Bronchial epithelial cell (primary cell): ENCODE measurements at regions not wholly inside any gene's neighbourhood (a gene's known extent, or its start where the extent isn't known, plus 50 kb on each side); places are given as distances from the start of the nearest gene placed in this dataset.
"Not testable (repeated sequence)": the region's sequence is repeated elsewhere in the genome, so short reads cannot be mapped to it uniquely, and the experiment has no call there.

ENCODE experiments used
- DNase-seq: peaks from one replicate; pipeline ENCODE4 v3.0.0-alpha.2; 2010; ENCODE audit warnings: low read depth
- FAIRE-seq: peaks from 2 replicates; lab custom pipeline; 2011; peaks lifted over from hg19 to GRCh38; lab: Jason Lieb, UNC
- H3K27me3 ChIP-seq: 2 replicates; pipeline ENCODE4 v1.5.1; 2011; ENCODE audit warnings: low read length; ENCODE audit not compliant: control insufficient read depth, insufficient read depth
- H3K36me3 ChIP-seq: 2 replicates; pipeline ENCODE4 v1.5.1; 2011; ENCODE audit warnings: low read length; ENCODE audit not compliant: control insufficient read depth, insufficient read depth
- H3K4me3 ChIP-seq: 2 replicates; pipeline ENCODE4 v1.5.1; 2011; ENCODE audit warnings: mild to moderate bottlenecking, low read depth, low read length, control low read depth
- TF ChIP-seq, protein P1 (sequence below): IDR thresholded peaks from 2 replicates; pipeline ENCODE4 v1.5.1; 2011; ENCODE audit warnings: mild to moderate bottlenecking, moderate library complexity, low read length, control low read depth, inconsistent platforms; ENCODE audit not compliant: insufficient read depth, severe bottlenecking

DNA sequence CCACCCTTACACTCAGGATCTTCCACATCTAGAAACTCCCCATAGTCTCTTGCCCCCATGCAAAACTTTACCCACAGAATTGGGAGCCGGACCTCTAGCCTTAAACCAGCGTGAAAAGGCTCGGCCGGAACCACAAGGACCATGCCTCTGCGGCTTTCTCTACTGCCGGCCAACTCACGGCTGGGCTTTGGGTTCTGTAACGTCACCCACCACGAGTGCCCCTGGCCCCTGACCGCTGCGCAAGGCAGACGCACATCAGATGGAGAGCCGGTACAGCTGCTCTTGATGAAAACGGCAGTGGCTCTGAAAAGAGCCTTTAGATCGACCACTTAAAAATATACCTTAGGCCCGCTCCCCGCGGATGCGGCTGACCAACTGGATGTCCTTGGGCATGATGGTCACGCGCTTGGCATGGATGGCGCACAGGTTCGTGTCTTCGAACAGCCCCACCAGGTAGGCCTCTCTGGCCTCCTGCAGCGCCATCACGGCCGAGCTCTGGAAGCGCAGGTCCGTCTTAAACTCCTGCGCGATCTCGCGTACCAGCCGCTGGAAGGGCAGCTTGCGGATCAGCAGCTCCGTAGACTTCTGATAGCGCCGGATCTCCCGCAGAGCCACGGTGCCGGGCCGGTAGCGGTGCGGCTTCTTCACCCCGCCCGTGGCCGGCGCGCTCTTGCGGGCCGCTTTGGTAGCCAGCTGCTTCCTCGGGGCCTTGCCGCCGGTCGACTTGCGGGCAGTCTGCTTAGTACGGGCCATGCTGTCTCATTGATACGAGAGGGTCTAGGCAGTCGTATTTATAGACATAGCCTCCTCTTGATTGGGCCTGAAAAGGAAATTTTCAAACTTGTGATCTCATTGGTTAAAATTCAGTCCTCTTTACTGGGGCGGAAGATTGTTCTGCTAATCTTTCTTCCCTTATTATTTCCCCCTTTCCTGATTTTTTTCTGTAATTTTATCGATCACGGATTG is 66.3 kb downstream of the FAM72C start:
- H3K4me3 ChIP-seq, result peak overlapping the region; percentile 36
- FAIRE-seq, H3K36me3 ChIP-seq, H3K27me3 ChIP-seq: not testable (repeated sequence)
- TF ChIP-seq, protein P1, sequence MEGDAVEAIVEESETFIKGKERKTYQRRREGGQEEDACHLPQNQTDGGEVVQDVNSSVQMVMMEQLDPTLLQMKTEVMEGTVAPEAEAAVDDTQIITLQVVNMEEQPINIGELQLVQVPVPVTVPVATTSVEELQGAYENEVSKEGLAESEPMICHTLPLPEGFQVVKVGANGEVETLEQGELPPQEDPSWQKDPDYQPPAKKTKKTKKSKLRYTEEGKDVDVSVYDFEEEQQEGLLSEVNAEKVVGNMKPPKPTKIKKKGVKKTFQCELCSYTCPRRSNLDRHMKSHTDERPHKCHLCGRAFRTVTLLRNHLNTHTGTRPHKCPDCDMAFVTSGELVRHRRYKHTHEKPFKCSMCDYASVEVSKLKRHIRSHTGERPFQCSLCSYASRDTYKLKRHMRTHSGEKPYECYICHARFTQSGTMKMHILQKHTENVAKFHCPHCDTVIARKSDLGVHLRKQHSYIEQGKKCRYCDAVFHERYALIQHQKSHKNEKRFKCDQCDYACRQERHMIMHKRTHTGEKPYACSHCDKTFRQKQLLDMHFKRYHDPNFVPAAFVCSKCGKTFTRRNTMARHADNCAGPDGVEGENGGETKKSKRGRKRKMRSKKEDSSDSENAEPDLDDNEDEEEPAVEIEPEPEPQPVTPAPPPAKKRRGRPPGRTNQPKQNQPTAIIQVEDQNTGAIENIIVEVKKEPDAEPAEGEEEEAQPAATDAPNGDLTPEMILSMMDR, result peak; percentile 27
- peak; percentile 33 for DNase-seq

DNA sequence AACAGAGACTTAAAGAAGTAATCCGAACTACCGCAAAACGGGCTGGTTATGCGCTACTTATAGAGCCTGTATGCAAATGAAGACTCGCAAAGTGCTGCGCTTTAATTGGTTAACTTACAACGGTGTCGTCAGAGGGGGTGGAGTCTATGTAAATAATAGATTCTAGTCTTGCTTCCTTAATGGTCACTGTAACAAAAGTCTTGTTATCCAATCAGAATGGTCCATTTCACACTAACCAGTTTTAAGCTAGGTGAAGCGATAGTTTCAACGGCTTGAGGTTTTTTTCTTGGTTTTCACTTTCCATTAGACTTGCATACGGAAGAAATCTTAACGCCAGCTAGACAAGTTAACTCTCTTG is 67.2 kb downstream of the FAM72C start:
- not testable (repeated sequence) for DNase-seq, H3K27me3 ChIP-seq, FAIRE-seq, H3K36me3 ChIP-seq
- peak overlapping the region; percentile 33 for H3K4me3 ChIP-seq

DNA sequence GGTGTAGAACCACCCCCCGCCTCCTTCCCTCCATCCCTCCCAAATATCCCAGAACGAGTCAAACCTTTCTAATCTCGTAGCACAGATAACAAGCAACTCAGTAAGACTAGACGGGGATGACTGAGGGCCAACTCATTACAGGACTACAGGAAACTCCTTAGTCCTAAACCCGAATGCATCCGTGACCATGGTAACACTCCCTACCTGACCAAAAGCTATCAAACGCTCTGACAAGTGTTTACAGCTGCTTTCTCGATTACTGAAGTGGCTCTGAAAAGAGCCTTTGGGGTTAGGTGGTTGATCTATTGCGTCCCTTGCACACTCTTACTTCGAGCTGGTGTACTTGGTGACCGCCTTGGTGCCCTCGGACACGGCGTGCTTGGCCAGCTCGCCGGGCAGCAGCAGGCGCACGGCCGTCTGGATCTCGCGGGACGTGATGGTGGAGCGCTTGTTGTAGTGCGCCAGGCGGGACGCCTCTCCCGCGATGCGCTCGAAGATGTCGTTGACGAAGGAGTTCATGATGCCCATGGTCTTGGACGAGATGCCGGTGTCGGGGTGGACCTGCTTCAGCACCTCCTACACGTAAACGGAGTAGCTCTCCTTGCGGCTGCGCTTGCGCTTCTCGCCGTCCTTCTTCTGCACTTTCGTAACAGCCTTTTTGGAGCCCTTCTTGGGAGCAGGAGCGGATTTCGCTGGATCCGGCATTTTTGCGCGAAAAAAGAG is 67.7 kb downstream of the FAM72C start:
- not testable (repeated sequence) for H3K36me3 ChIP-seq, H3K27me3 ChIP-seq, FAIRE-seq
- peak; percentile 37 for DNase-seq
- H3K4me3 ChIP-seq, result peak overlapping the region; percentile 33

DNA sequence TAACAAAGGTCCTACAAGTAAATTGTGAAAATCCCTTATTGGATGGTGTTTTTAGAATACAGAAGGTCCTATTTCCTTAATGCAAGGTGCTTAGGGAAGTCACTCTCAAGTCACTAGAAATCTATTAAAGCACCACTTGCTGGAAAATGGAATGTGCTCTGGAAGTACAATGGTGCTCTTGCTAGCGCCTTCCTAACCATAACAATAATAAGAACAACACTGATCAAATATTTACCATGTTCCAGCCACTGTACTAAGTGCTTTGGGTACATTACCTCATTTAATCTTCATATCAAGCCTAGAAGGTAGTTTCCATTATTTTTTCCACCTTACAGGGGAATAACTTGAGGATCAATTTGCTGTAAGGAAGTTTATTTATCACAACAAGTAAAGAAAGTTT is 75.4 kb downstream of the FAM72C start:
- H3K36me3 ChIP-seq, H3K27me3 ChIP-seq, H3K4me3 ChIP-seq, DNase-seq, FAIRE-seq: not testable (repeated sequence)

DNA sequence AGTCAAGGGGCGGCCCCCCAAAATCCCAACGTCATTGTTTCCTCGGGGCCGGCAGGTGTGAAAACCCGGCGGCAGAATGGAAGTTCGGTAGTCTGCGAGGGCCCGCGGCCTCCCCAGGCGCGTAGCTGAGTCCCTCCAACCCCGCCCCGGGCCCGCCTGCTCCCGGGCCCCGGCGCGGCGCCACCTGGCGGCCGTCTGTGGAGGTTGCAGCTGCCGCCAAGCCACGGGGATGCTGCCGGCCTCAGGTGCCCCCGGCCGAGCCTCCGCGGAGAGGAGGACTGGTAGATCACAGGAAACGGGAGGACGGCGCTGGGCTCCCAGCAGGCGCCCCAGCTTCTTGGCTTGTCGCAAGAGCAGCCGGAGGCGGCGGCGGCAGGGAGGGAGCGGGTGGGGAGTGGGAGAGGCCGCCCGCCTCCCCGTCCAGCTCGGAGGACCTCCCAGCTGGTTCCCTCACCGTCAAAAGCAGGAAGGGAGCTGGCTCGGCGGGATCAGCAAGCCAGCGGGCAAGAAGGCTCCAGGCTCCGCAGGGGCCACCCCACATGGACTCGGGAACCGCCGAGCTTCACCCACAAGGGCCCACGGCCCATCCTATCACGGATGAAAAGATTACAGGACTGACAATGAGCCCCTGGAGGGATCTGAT is 86.7 kb downstream of the FAM72C start:
- peak overlapping the region; percentile 32 for H3K4me3 ChIP-seq
- H3K36me3 ChIP-seq, H3K27me3 ChIP-seq, FAIRE-seq: not testable (repeated sequence)
- DNase-seq, result peak; percentile 11
- TF ChIP-seq, protein P1, result peak; percentile 37

DNA sequence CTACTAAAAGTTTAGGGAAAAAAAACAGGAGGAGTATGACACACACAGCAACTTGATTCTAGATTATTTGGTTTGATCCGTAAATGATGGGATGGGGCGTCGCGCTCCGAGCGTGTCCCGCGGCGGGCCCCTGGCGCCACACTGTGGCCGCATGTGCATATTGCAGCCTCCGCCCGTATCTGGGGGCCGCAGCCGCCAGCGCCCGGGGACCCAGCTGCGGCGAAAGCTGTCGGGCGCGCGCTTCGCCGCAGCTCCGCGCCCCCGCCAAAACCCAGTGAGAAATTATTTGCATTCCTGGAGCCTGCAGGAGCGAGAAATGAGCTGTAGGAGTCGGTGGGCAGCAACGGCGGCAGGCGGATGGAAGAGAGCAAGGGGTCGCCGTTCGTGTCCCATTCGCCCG is 87.3 kb downstream of the FAM72C start:
- H3K27me3 ChIP-seq, H3K36me3 ChIP-seq, FAIRE-seq, DNase-seq: not testable (repeated sequence)
- peak overlapping the region; percentile 32 for H3K4me3 ChIP-seq

DNA sequence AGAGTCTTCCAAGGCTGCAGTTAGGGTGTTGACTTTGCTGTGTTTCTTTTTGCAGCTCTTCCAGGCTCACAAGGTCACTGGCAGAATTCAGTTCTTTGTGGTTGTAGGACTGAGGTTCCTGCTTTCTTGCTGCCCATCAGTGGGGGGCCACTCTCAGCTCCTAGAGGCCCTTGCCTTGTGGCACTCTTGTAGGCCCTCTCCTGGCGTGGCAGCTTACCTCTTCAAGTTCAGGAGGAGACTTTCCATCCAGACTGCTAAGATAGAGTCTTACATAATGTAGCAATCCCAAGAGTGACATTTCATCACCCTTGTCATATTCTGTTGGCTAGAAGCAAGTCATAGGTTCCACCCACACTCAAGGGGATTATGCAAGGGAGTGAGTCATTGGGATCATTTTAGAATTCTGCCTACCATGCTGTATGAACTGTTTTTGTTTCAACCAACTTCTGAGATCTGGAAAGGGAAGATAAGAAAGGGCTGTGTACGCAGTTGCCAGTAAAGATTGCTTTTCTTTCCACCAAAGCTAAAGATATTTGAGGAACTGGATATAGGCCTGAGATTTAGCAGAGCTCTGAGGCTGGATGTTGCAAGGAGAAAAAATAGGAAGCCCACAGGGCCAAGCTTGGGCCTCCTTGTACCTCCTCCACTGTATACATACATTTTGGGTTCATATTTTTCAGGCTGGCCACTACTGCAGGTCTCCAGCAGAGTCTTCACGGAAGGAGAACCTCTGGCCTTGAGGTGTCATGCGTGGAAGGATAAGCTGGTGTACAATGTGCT is 91.8 kb downstream of the FAM72C start:
- not testable (repeated sequence) for H3K27me3 ChIP-seq, H3K36me3 ChIP-seq, H3K4me3 ChIP-seq, DNase-seq, FAIRE-seq

DNA sequence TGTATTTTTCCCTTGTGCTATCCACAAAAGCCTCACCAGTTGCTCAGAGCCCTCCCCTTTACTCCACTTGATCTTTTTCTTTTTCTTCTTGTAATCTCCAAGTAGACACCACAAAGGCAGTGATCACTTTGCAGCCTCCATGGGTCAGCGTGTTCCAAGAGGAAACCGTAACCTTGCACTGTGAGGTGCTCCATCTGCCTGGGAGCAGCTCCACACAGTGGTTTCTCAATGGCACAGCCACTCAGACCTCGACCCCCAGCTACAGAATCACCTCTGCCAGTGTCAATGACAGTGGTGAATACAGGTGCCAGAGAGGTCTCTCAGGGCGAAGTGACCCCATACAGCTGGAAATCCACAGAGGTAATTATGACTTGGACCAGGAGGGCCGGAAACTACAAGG is 95.8 kb downstream of the FAM72C start:
- H3K4me3 ChIP-seq, FAIRE-seq, DNase-seq, H3K36me3 ChIP-seq, H3K27me3 ChIP-seq: not testable (repeated sequence)

DNA sequence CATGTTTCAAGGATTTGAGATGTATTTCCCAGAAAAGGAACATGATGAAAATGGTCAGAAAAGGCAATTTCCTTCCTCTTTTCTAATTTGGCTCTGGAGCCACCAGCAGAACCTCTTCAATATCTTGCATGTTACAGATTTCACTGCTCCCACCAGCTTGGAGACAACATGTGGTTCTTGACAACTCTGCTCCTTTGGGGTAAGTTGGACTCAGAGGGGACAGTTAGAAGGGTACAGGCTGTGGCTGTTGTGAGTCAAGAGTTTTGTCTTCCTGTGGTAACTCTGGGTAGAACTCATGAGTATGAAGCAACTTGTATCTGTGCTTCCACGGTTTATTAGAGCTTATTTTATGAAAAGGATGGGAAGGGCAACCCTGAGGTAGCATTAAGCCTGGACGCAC is 97.2 kb downstream of the FAM72C start:
- not testable (repeated sequence) for H3K27me3 ChIP-seq, FAIRE-seq, H3K36me3 ChIP-seq, DNase-seq, H3K4me3 ChIP-seq

DNA sequence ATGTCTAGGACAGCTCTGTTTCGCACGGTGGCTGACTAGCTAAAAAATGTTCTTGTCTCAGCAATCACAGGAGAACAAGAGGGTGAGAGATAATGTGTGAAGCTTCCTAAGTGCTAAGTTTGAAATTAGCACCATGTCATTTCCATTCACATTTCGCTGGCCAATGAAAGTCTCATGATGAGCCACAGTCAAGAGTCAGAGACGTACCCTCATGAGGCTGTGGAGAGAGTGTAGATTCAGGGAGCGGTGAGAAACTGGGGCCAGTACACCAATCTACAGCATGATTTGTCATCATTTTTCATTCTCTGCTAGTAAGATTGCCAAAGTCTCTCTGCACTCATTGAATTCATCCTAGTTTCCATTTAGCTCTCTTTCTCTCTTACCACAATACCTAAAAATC is 98.1 kb downstream of the FAM72C start:
- not testable (repeated sequence) for H3K36me3 ChIP-seq, H3K27me3 ChIP-seq, DNase-seq, H3K4me3 ChIP-seq, FAIRE-seq

DNA sequence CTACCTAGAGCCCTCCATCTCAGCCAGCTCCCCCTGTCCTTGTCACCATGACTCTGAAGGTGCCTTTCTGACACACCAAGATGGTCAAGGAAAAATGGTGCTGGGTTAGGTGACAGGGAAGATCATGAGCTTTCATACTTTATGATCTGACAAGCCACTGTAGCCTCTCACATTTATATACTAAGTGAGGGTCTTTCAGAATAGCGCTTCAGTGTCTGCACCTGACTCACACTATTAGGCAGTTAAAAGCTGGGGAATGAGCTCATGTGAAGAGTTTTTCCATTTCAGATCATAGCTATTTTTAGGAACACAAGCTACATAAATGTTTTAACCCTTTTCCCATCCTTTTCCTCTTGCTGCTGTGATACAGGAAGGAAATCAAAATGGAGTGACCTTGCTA is 101.4 kb downstream of the FAM72C start:
- not testable (repeated sequence) for H3K36me3 ChIP-seq, DNase-seq, H3K4me3 ChIP-seq, FAIRE-seq, H3K27me3 ChIP-seq
